ENCODE measurements at regions not wholly inside any gene's neighbourhood (a gene's known extent, or its start where the extent isn't known, plus 50 kb on each side); places are given as distances from the start of the nearest gene placed in this dataset.

DNA sequence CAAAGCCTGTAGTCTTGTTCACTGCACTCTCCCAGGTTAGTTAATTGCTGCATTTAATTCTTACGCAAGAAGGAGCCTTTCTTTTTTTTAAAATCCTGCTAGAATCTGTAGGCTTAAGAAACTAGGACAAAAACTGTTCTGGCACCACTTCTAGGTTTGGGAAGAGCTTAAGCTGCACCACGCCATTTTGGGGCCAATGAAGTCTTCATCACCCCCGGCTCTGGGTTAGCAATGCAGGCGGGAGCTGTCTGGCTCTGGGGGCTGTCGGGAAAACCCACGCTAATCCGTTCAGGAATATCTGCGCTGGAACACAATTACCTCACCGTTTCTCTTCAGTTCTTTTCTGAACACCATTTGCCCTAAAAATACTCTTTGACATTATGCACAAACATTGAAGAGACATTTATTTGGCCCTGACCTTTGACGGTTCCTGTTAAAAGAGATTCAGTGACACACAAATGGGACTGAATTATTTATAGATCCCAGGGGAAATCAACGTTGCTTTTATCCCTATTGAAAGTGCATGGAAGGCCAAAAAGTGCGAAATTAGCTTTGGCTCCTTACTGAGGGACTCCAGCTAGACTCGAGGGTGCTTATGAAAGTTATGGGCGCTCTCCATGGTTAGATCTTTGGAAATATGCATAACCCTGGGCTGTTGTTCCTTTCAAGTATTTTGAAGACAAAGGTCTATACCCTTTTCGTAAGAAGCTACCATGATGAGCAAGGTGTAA, 249.2 kb downstream of the HAPSTR1 start:
- H3K27ac ChIP-seq (ENCODE audit: low read depth, low read length): no peak overlapping the region
- H3K4me2 ChIP-seq (ENCODE audit: low read length): no peak overlapping the region
- no peaks in the 10 kb centered on the region for H3K36me3 ChIP-seq (ENCODE audit: control insufficient read depth, low read length)
- H3K79me2 ChIP-seq (ENCODE audit: control insufficient read depth, low read length): no peaks in the 10 kb centered on the region
- no peaks in the 10 kb centered on the region for H3F3A ChIP-seq (ENCODE audit: control insufficient read depth, insufficient read depth)
- H3K4me3 ChIP-seq (ENCODE audit: low read length): no peak overlapping the region
- no peaks in the 10 kb centered on the region for H4K20me1 ChIP-seq (ENCODE audit: control insufficient read depth, insufficient read depth, low read depth, low read length)
- no peaks in the 10 kb centered on the region for H3K4me1 ChIP-seq (ENCODE audit: control insufficient read depth, low read length)
- H3K9me3 ChIP-seq (ENCODE audit: control insufficient read depth, insufficient read depth, low read length): no peaks in the 10 kb centered on the region
- TF ChIP-seq, protein P1, sequence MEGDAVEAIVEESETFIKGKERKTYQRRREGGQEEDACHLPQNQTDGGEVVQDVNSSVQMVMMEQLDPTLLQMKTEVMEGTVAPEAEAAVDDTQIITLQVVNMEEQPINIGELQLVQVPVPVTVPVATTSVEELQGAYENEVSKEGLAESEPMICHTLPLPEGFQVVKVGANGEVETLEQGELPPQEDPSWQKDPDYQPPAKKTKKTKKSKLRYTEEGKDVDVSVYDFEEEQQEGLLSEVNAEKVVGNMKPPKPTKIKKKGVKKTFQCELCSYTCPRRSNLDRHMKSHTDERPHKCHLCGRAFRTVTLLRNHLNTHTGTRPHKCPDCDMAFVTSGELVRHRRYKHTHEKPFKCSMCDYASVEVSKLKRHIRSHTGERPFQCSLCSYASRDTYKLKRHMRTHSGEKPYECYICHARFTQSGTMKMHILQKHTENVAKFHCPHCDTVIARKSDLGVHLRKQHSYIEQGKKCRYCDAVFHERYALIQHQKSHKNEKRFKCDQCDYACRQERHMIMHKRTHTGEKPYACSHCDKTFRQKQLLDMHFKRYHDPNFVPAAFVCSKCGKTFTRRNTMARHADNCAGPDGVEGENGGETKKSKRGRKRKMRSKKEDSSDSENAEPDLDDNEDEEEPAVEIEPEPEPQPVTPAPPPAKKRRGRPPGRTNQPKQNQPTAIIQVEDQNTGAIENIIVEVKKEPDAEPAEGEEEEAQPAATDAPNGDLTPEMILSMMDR (IDR thresholded peaks at IDR 0.05; ENCODE audit: low read depth, low read length, poor library complexity, severe bottlenecking): no peak
- TF ChIP-seq EZH2phosphoT487 (IDR thresholded peaks at IDR 0.05; ENCODE audit: borderline replicate concordance, low read length): no peak
- H3K27me3 ChIP-seq (ENCODE audit: control insufficient read depth, low read length): no peaks in the 10 kb centered on the region
- no peaks in the 10 kb centered on the region for H3K9me2 ChIP-seq (replicated peaks; ENCODE audit: control insufficient read depth, low read length)

DNA sequence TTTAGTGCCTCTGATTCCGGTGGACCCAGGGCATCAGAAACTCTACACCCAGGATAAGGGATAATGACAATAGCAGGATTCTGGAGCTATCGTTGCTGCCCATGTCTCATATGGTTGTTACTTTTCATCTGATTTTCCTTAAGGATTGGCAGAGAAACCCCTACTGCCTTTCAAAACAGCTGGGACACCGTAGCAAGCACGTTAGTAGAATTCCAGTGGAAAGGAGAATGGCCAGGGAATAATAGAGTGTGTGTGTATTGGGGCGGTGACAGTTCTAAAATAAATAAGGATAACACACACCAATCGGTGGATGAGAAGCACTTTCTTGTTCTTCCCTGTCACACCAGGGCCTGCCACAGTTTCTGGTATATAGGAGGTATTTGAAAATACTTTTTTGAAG, 251.8 kb downstream of the HAPSTR1 start:
- Histone ChIP-seq H3K4me1 (ENCODE audit: control insufficient read depth, low read length) (no peaks in the 10 kb centered on the region), H3K9me3 (ENCODE audit: control insufficient read depth, insufficient read depth, low read length) (no peaks in the 10 kb centered on the region), H3K4me3 (ENCODE audit: low read length) (no peak overlapping the region), H3F3A (ENCODE audit: control insufficient read depth, insufficient read depth) (no peaks in the 10 kb centered on the region), H4K20me1 (ENCODE audit: control insufficient read depth, insufficient read depth, low read depth, low read length) (no peaks in the 10 kb centered on the region), H3K27me3 (ENCODE audit: control insufficient read depth, low read length) (no peaks in the 10 kb centered on the region), H3K79me2 (ENCODE audit: control insufficient read depth, low read length) (no peaks in the 10 kb centered on the region), H3K27ac (ENCODE audit: low read depth, low read length) (no peak overlapping the region), H3K36me3 (ENCODE audit: control insufficient read depth, low read length) (no peaks in the 10 kb centered on the region), H3K9me2 (replicated peaks; ENCODE audit: control insufficient read depth, low read length) (no peaks in the 10 kb centered on the region), H3K4me2 (ENCODE audit: low read length) (no peak overlapping the region)
- TF ChIP-seq EZH2phosphoT487 (IDR thresholded peaks at IDR 0.05; ENCODE audit: borderline replicate concordance, low read length): no peak
- TF ChIP-seq, protein P1 (IDR thresholded peaks at IDR 0.05; ENCODE audit: low read depth, low read length, poor library complexity, severe bottlenecking): no peak

DNA sequence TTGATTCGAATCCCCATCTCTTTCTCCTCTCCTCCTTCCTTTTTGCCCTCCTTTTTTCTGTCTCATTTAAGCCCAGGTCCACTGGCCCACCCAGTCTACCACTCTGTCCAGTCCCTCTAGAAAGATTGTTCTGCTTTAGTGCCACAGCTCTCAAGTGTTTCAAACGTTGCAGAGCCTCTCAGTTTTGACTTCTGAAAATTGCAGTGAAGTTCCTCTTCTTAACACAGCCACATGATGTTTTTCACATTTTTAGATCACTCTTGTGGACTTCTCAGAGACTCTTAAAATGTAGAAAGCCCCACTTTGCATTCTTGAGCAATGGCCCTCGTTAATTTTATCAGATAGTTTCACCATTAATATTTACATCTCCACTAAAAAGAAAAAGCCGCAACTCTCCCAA, 253.1 kb downstream of the HAPSTR1 start:
- H4K20me1 ChIP-seq (ENCODE audit: control insufficient read depth, insufficient read depth, low read depth, low read length): no peaks in the 10 kb centered on the region
- no peak for TF ChIP-seq EZH2phosphoT487 (IDR thresholded peaks at IDR 0.05; ENCODE audit: borderline replicate concordance, low read length)
- TF ChIP-seq, protein P1 (IDR thresholded peaks at IDR 0.05; ENCODE audit: low read depth, low read length, poor library complexity, severe bottlenecking): no peak
- H3K4me1 ChIP-seq (ENCODE audit: control insufficient read depth, low read length): no peaks in the 10 kb centered on the region
- no peaks in the 10 kb centered on the region for H3K27me3 ChIP-seq (ENCODE audit: control insufficient read depth, low read length)
- no peak overlapping the region for H3K4me2 ChIP-seq (ENCODE audit: low read length)
- H3K27ac ChIP-seq (ENCODE audit: low read depth, low read length): no peak overlapping the region
- no peak overlapping the region for H3K4me3 ChIP-seq (ENCODE audit: low read length)
- H3K9me2 ChIP-seq (replicated peaks; ENCODE audit: control insufficient read depth, low read length): no peaks in the 10 kb centered on the region
- H3K9me3 ChIP-seq (ENCODE audit: control insufficient read depth, insufficient read depth, low read length): no peaks in the 10 kb centered on the region
- H3F3A ChIP-seq (ENCODE audit: control insufficient read depth, insufficient read depth): no peaks in the 10 kb centered on the region
- H3K36me3 ChIP-seq (ENCODE audit: control insufficient read depth, low read length): no peaks in the 10 kb centered on the region
- H3K79me2 ChIP-seq (ENCODE audit: control insufficient read depth, low read length): no peaks in the 10 kb centered on the region

Measured in DOHH2 (cell line).